WTC11 (cell line): ENCODE measurements at regions not wholly inside any gene's neighbourhood (a gene's known extent, or its start where the extent isn't known, plus 50 kb on each side); places are given as distances from the start of the nearest gene placed in this dataset.

ENCODE experiments used
- ESRRA ChIP-seq: sonication (generic); formaldehyde crosslinking; IDR thresholded peaks from 2 replicates; pipeline ENCODE4 v1.8.1; 2022; ENCODE audit warnings: mild to moderate bottlenecking, missing genetic modification reagents, borderline replicate concordance
- JUN ChIP-seq: sonication (generic); formaldehyde crosslinking; IDR thresholded peaks from 2 replicates; pipeline ENCODE4 v1.8.0; 2023; ENCODE audit warnings: mild to moderate bottlenecking, missing genetic modification reagents
- NFE2L1 ChIP-seq: sonication (generic); formaldehyde crosslinking; IDR thresholded peaks from 2 replicates; pipeline ENCODE4 v1.8.1; 2023; ENCODE audit warnings: missing genetic modification reagents

- no peak for TF ChIP-seq JUN (CRISPR knock-in tag)
- no peak for TF ChIP-seq NFE2L1 (CRISPR knock-in tag)
- TF ChIP-seq ESRRA (CRISPR knock-in tag) = no peak
These were observed 1497.0 kb upstream of the TENM4 start for GRCh38 chr11:80937842-80938241.
